Suppressor macrophage treated with lipopolysaccharide for 4 hours (primary cell): ENCODE measurements at regions not wholly inside any gene's neighbourhood (a gene's known extent, or its start where the extent isn't known, plus 50 kb on each side); places are given as distances from the start of the nearest gene placed in this dataset.

ENCODE experiments used
- DNase-seq: peaks from one replicate; pipeline ENCODE4 v3.0.0-alpha.2; 2020

DNA sequence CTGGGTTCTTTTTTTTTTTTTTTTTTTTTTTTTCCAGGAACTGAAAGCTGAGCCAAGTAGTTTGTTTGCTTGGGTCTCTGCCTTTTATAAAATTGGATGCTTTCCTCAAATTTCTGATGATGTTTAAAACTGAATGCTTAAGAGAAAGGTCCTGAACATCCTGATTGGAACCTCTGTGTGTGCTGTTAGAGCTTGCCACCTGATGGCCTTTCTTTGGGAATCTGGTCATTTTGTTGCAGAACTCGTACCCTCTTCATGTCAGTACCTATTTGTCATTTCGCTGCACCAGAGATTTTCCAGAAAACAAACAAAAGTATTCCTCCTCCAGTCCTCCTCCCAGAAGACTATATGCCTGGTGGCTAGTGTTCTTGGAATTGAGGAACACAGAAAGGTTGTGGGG is 81.2 kb upstream of the KLF12 start:
- no peak for DNase-seq

DNA sequence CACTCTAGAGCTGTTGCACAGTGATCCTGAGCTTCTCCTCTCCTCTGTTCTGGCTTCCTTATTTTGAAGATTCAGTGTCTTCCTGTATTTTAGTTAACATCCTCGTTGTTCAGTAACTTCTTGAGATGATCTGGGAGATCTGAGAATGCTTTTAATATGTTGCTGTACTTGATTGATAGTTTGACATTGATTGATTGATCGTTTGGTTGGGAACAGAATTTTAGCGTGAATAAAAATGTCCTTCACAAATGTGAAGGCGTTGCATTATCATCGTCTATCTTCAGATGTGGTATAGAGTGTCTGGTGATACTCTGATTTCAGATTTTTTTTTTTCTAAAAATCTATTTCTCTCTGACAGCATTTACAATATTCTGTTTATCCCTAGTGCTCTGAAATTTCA is 80.1 kb upstream of the KLF12 start:
- no peak for DNase-seq

DNA sequence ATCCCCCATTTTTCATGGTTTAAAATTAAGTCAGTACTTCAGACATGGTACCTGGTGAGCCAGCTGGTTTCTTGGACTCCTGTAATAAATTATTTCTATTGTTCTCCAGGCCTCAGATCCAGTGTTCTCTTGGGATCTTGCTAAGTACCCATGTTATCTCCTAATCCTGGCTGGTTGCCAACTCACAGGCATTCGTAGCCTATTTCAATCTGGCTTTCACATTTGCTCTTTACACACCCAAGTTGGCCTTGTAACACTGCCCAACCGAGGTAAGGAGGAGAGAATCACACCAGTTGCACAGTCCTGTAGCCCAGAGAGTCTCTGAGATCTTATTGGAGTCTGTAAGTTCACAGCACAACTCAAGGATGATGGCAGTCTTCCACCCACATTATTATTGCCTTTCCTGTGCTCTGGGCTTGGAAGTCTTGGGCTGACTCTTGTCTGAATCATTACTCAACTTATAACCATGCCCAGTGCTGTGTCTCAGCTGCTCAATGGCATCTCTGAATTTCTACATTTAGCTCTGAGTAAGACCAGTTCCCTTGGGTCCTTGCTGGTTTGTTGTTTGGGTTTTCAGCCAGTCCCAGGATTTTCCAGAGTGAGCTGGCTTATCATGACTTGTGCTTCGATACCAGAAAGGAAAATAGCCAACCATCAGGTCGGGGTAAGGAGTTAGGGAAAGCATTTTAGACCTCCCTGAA is 76.6 kb upstream of the KLF12 start:
- no peak for DNase-seq

DNA sequence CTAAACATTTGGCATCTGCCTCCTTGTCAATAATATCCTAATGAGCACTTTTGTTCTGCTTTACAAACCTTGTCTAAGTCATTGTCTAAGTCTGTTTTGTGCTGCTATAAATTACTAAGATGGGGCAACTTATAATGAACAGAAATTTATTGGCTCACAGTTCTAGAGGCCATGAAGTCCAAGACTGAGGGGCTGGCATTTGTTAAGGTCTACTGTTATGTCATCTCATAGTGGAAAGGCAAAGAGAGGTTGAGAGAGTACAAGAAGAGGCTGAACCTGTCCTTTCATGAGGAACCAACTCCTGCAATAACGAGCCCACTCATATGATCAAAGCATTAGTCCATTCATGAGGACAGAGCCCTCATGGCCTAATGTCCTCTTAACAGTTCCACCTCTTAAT is 72.7 kb upstream of the KLF12 start:
- no peak for DNase-seq

DNA sequence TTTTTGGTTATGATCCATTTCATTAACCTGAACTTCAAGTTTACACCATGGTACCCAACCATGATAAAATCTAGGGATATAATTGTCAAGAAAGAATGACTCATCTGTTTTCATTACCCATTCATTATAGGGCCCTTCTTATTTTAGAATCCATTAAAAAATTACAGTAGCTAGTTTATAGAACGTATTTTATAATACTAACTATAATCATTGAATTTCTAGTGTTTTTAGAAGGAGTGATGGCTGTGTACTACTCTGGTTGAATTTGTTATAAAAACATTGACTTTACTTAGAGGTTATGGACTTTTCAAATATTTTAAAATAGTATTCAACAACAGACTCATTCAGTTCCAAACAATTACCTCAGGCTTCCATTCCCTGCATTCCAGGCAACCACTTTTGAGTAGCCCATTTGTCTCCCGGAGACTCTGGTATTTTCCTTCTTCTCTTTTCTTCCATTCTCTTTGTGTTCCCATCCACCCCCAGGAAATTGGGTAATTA is 71.9 kb upstream of the KLF12 start:
- DNase-seq = no peak

DNA sequence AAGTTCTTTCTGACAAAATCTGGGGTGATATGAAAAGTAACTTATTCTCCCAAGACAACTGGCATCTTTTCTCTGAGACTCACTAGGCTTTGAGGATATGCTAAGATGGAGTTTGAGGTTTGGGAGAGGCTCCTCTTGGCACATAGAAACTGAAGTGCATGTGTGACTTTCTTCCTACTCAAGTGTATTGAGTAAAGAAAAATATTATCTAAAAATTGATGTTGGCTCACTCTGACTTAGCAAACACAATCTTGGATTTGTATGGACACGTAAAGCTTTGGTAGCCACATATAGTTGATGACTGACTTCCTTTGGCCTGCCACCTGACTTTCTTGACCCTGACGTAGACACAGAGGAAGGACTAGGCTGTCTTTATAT is 71.1 kb upstream of the KLF12 start:
- no peak for DNase-seq

DNA sequence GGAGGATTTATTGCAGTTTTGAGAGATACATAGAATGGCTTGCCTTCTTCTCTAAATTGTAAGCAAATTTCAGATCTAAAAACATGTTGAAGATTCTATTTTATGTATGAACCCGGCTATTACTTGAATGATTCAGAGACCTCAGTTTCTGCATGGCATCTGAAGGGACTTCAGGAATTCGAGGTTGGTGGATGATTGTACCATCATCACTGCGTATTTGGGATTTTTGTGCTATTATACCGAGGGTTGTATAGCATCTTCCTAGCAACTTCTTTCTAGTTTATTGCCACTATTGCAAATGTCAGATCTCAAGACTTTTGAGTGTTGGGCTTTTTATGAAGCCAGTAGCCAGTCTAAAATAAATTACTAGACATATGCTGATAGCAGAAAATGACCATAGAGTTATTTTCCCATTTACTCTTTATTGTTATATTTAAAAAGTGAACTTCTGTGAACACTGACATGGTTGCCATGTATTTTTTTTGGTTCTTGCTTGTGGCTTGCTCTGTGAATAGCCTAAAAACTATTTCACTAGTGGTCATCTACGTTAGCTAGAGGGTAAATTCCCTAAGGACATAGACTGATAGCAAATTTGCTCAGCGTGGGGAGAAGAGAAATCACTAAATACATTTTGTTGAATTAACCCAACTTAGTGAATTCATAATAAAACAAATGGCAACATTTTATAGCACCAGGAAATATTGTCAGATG is 70.6 kb upstream of the KLF12 start:
- DNase-seq = no peak

DNA sequence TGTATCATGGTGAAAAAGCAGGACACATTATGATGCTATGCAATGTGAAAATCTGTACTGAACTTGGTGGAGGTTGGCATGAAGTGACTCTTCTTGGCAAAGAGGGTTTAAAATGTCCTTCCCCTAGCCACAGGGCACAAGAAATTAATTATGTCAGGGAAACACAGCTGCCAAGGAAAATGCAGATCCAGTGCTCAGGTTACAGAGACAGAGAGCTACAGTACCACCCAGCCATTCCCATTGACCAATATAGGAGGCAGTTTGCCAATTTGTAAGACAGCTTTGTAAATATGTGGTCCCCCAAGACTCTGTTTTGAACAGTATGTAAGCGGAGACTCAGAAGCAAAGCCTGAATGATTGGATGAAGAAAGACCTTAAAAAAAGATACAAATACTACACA is 69.4 kb upstream of the KLF12 start:
- DNase-seq = no peak

DNA sequence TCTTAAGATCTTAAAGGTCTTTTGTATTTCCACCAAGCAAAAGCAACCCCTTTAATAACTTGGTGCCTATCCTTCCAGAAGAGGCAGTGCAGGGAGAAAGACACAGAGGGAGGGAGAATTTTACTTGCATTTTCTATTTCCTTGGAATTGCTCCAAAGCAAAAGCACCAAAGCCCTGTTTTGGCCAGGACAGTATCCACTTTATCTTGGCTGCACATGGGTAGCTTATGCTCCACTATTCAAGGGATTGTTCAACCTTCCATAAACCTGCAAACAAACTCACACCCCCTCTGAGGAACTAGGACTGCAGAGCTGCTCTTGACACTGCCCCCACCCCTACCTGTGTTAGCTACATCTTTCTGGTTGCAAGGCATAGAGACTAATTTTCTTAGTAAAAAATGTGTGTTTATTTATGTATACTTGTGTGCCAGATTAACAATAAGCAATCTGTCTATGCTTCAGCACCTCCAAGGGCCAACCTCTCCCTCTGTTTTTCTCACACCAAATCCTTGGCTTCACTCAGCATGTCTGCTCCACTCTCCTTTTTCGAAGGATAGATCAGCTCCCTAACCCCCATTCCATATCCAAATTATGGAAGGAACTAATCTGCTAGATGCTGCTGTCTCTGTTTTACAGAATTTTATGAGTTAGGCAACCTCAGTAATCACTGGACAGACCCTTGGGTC is 68.1 kb upstream of the KLF12 start:
- DNase-seq = no peak

DNA sequence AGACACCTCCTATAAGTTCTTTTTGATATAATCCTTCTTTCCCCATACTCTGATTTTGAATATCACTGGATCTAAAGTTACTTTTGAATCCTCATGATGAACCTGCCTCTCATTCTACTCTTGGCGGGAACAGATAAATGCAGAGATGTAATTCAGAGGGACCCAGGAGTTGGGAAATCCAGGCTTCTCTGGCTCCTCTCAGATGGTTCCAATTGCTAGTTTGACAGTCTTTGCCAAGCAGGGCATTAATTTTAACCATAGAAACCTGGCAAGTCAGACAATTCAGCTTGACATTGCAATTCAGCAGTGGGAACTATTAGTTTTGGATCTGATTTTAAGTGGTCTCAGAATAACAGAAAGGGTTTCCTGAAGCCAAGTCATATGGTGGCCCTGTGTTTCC is 67.3 kb upstream of the KLF12 start:
- DNase-seq = no peak

DNA sequence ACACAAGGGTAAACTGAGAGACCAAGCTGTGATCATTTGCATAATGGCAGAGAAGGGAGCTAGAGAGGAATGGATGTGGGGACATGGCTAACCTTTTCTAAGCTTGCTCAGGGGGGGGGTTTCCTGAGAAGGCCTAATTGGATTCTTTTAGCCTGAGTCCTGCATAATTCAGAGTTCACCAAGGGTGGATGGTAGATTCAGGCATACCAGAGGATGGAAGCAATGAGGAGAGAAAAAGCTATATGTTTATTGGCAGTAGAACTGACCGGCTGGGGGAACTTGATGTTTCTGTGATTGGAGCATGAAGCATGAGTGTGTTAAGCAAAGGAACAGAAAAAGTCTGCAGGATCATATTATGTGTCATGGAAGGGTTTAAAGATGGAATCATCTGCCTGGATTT is 65.9 kb upstream of the KLF12 start:
- no peak for DNase-seq

DNA sequence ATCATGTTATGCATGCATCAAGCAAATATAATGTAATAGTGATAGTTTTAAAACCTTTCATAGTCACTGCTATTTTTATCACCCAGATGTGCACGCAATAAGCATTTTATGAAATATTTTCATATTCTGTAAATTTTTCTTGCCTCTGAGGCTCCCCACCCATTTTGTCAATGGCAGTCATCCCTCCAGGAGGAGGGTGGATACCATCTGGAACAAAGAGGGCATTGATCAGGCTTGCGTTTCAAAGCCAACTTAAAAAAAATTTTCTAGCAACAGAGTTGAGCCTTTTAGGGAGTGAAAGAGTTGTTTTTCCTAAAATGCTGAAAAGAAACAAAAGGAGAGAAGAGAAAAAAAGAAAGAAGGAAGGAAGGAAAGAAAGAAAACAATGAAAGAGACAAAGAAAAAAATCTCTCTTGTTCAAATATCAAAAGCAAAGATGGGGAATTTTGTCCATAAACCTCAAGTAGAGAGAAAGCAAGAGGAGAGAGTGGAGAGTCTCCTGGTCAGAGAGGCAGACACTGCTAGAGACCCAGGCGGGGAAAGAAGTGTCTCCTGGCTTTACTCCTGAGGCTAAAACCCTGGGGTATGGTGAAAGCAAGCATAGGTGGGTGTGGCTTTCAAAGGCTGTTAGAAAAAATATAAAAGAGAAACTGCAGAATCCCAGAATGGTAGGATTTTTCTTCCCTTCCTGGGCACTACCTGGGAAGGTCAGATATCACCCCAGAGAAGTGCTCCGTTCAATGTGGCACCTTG is 63.6 kb upstream of the KLF12 start:
- DNase-seq = no peak

DNA sequence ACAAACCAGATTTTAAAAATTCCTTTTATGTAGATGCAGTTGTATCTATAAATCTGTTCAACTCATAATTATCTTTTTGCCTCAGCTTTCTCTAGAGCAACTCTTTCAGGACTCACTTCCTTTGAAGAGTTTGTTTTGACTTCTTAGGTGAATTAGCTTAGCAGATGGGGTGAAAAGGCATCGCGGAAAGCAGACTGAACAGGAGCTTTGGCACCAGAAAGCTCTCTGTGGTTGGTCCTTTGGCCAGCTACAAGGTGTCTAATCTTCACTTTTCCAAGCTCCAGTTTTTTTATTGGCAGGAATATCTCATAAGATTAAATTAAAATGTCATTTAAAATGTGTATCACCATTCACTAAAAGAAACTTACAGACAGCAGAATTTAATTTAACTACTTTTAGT is 60.6 kb upstream of the KLF12 start:
- no peak for DNase-seq

DNA sequence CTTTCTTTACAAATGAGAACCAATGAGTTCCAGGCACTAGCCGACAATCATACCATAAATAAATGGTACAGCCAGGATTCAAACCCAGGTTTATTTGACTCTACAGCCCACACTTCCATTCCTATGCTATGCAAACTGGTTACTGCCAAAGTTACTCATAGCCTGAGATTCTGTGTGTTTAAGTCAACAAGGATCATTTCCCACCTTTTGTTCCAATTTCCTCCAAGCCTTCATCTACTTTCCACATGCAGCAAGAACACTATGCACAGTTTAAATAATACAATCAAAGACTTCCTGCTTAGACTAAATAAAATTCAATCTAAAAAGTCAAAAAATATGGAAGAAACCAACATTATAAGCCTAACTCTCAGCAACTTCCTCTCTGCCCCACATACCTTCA is 59.2 kb upstream of the KLF12 start:
- no peak for DNase-seq

DNA sequence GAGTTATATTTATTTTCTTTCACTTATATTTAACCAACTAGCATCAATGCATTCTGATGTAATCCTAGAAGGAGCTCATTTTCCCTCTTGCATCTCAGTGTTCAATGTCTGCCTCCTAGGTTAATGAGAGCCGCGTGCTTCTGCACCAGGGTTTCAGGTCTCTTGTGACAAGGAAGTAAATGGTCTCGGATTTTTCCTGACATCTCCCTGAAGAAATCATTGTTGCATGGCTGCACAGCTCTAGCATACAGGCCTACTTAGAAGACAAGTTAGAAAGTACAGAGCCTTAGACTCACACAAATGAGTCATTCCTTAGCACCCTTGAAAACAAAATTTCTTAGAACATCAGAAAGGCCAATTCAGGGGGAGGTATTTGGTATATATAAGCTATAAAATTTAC is 57.2 kb upstream of the KLF12 start:
- no peak for DNase-seq

DNA sequence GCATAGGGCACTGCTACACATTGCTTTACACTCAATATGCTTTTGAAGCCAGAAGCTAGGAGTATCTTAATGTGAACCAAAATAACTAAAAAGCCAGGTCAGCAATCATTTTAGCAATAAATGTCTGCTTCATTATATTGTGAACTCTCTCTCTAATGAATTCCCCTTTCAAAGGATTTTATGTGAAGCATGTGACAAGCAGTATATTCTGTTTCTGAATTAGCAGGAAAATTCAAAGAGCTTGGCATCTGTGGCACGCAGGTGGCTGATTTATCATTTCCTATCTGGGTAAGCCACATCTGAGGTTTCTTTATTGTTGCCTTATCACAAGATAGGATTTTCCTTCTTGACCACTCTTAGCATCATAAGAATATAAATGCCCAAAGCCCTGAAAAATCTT is 56.8 kb upstream of the KLF12 start:
- no peak for DNase-seq

DNA sequence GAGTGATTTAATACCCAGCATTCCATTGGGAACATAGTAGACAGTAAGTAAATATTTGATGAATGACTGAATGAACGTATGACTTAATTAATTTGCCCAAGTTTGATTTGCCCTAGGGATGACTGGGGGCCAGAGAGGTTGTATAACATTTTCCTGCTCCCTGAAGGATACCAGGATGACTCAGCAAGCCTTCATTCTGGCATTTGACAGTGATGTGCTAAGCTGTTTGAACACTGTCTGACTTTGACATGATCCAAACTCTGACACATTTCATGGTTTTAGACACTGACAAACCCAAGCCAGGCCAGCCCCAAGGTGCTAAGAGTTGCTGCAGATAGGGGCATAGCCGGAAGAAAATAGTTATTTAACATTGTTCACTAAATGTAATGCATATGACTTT is 53.4 kb upstream of the KLF12 start:
- DNase-seq = no peak

DNA sequence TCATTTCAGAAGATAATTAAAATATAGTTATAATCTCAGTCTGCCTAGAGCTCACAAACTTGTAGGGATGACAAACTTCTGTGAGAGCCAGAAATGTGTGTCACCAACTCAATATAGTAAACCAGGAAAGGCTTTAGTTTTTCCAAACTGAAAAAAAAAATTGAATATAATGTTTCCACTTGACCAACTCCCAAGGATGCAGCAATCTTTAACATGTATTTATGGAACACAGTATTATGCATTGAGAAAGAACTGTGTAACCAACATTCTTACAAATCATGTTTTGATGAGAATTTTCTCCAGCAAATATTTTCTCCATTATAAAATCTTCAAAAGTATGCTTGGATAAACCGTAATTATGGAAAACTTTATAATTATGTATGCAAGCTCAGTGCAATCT is 50.1 kb upstream of the KLF12 start:
- DNase-seq = no peak
